ENCODE measurements at regions not wholly inside any gene's neighbourhood (a gene's known extent, or its start where the extent isn't known, plus 50 kb on each side); places are given as distances from the start of the nearest gene placed in this dataset.

GRCh38 chr1:4915154-4915553, 260.7 kb downstream of the AJAP1 start:
- Histone ChIP-seq H3K36me3 (replicated peaks in 1 of 2; ENCODE audit: control insufficient read depth in 1 of 2, insufficient read depth in 2 of 2, low read length in 2 of 2) (no peaks in the 10 kb centered on the region), H3K9me3 (replicated peaks in 1 of 2; ENCODE audit: control insufficient read depth in 1 of 2, insufficient read depth in 1 of 2, low read length in 2 of 2) (peaks cover 1 to 4% of the 10 kb centered on the region in 2 donors), H4K20me1 (ENCODE audit: insufficient read depth, low read length) (no peaks in the 10 kb centered on the region), H3K27me3 (ENCODE audit: control insufficient read depth in 2 of 2, insufficient read depth in 2 of 2, low read length in 2 of 2) (no peaks in the 10 kb centered on the region), H3K9ac (ENCODE audit: insufficient read depth, low read length, poor library complexity, severe bottlenecking) (no peak overlapping the region), H2AFZ (ENCODE audit: insufficient read depth, low read depth, low read length, poor library complexity, severe bottlenecking) (no peak overlapping the region), H3K27ac (ENCODE audit: low read depth in 1 of 2, low read length in 2 of 2) (no peak overlapping the region), H3K4me2 (replicated peaks; ENCODE audit: extremely low read depth, low read length, poor library complexity, severe bottlenecking) (no peak overlapping the region), H3K4me1 (ENCODE audit: control insufficient read depth in 1 of 2, insufficient read depth in 2 of 2, low read length in 2 of 2) (no peaks in the 10 kb centered on the region), H3K4me3 (replicated peaks in 1 of 3; ENCODE audit: low read depth in 2 of 3, low read length in 3 of 3) (no peak overlapping the region), H3K79me2 (ENCODE audit: insufficient read depth, low read length) (no peaks in the 10 kb centered on the region)
- DNase-seq = no peak
- H3K4me1 Mint-ChIP-seq = no peaks in the 10 kb centered on the region
- intact Hi-C loops (cut with micrococcal nuclease) = no loop called here
- peaks cover 4 to 13% (median 7%) of the 10 kb centered on the region in 7 donors for H3K9me3 Mint-ChIP-seq
- 33% methylated on average over 1 of the region's 2 CpGs for WGBS (ENCODE audit: insufficient coverage)
- no peak overlapping the region for H3K27ac Mint-ChIP-seq
- H3K27me3 Mint-ChIP-seq (ENCODE audit: low read depth in 3 of 3) = peaks cover 0 to 2% (median 2%) of the 10 kb centered on the region in 3 donors
- TF ChIP-seq, protein P1, sequence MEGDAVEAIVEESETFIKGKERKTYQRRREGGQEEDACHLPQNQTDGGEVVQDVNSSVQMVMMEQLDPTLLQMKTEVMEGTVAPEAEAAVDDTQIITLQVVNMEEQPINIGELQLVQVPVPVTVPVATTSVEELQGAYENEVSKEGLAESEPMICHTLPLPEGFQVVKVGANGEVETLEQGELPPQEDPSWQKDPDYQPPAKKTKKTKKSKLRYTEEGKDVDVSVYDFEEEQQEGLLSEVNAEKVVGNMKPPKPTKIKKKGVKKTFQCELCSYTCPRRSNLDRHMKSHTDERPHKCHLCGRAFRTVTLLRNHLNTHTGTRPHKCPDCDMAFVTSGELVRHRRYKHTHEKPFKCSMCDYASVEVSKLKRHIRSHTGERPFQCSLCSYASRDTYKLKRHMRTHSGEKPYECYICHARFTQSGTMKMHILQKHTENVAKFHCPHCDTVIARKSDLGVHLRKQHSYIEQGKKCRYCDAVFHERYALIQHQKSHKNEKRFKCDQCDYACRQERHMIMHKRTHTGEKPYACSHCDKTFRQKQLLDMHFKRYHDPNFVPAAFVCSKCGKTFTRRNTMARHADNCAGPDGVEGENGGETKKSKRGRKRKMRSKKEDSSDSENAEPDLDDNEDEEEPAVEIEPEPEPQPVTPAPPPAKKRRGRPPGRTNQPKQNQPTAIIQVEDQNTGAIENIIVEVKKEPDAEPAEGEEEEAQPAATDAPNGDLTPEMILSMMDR (IDR thresholded peaks at IDR 0.05) = no peak
- H3K36me3 Mint-ChIP-seq = no peaks in the 10 kb centered on the region
- H3K4me3 Mint-ChIP-seq = no peak overlapping the region

DNA sequence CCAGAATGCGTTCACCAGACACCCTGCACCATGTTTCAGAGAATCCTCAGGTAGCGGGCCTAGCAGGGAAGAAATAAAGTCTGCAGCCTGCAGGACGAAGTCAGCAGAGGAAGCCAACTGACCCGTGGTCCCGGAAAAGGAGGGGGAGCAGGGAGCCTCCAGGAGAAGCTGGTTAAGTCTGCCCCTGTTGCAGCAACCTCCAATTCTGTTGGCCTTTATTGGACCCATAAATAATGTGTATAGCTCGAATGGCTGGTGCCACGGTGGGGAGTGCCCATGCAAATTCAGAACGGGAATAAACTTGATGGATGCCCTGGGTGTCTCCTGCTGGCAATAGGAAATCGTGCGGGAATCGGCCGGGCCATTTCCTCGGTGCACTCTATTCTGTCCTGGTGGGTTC, 254.1 kb downstream of the AJAP1 start:
- TF ChIP-seq, protein P1 (IDR thresholded peaks at IDR 0.05) = no peak
- H3K36me3 Mint-ChIP-seq = no peaks in the 10 kb centered on the region
- H3K27ac Mint-ChIP-seq = no peak overlapping the region
- Histone ChIP-seq H3K9ac (ENCODE audit: insufficient read depth, low read length, poor library complexity, severe bottlenecking) (no peak overlapping the region), H3K79me2 (ENCODE audit: insufficient read depth, low read length) (no peaks in the 10 kb centered on the region), H3K36me3 (replicated peaks in 1 of 2; ENCODE audit: control insufficient read depth in 1 of 2, insufficient read depth in 2 of 2, low read length in 2 of 2) (no peaks in the 10 kb centered on the region), H3K4me2 (replicated peaks; ENCODE audit: extremely low read depth, low read length, poor library complexity, severe bottlenecking) (no peak overlapping the region), H3K27ac (ENCODE audit: low read depth in 1 of 2, low read length in 2 of 2) (no peak overlapping the region), H4K20me1 (ENCODE audit: insufficient read depth, low read length) (no peaks in the 10 kb centered on the region), H2AFZ (ENCODE audit: insufficient read depth, low read depth, low read length, poor library complexity, severe bottlenecking) (no peak overlapping the region), H3K27me3 (ENCODE audit: control insufficient read depth in 2 of 2, insufficient read depth in 2 of 2, low read length in 2 of 2) (no peaks in the 10 kb centered on the region), H3K4me3 (replicated peaks in 1 of 3; ENCODE audit: low read depth in 2 of 3, low read length in 3 of 3) (no peak overlapping the region), H3K4me1 (ENCODE audit: control insufficient read depth in 1 of 2, insufficient read depth in 2 of 2, low read length in 2 of 2) (no peaks in the 10 kb centered on the region), H3K9me3 (replicated peaks in 1 of 2; ENCODE audit: control insufficient read depth in 1 of 2, insufficient read depth in 1 of 2, low read length in 2 of 2) (peaks cover 4 to 21% of the 10 kb centered on the region in 2 donors)
- H3K4me3 Mint-ChIP-seq = no peak overlapping the region
- no peaks in the 10 kb centered on the region for H3K27me3 Mint-ChIP-seq (ENCODE audit: low read depth in 3 of 3)
- no peak for DNase-seq
- 85% methylated on average over 13 of the region's 13 CpGs for WGBS (ENCODE audit: insufficient coverage)
- peaks cover 2 to 29% (median 12%) of the 10 kb centered on the region in 7 donors for H3K9me3 Mint-ChIP-seq
- no peaks in the 10 kb centered on the region for H3K4me1 Mint-ChIP-seq
- intact Hi-C loops (cut with micrococcal nuclease) = no loop called here
